HCT116 (cell line): ENCODE measurements at regions not wholly inside any gene's neighbourhood (a gene's known extent, or its start where the extent isn't known, plus 50 kb on each side); places are given as distances from the start of the nearest gene placed in this dataset.

Experiments used
- ATAC-seq: fragments of 200-7000 bp; cut with Tn5 transposase; 2 replicates; pipeline ENCODE4 v1.9.1; 2020; ENCODE audit warnings: mild to moderate bottlenecking, moderate library complexity
- BruUV-seq: library from RNA; stranded (reverse); fragments of 400-500 nt; replicated peaks from 2 replicates; lab custom pipeline; 2021; lab: Mats Ljungman, UMichigan
- CTCF ChIA-PET: fragments of 300-600 bp; sonication (Branson Sonifier 250); formaldehyde crosslinking; loops from one replicate; lab custom pipeline; 2021; ENCODE audit warnings: antibody characterized with exemption; lab: Charles Lee
- POLR2A ChIA-PET: fragments of 300-600, 350-600 bp; sonication (Branson Sonifier 250); formaldehyde crosslinking; loops from one replicate; lab custom pipeline; 2021; ENCODE audit warnings: antibody characterized with exemption; lab: Charles Lee
- RAD21 ChIA-PET, 2 experiments: fragments of 300-600 bp; sonication (Branson Sonifier 250); formaldehyde crosslinking; loops; one replicate each; lab custom pipeline; 2023; ENCODE audit warnings: low total read pairs in 2 of 2; ENCODE audit not compliant: uncharacterized antibody in 2 of 2, unreplicated experiment in 2 of 2, low non-redundant PET in 1 of 2; lab: Charles Lee
- DNase-seq: peaks from one replicate; pipeline ENCODE4 v3.0.0-alpha.2; 2010; ENCODE audit warnings: low read depth, low spot score
- H2AFZ ChIP-seq: fragments of 200-600 bp; shearing (Covaris generic), sonication (generic); 2 replicates; pipeline ENCODE4 v1.6.1; 2017; ENCODE audit warnings: low read depth, mixed run types, mixed read lengths, antibody characterized with exemption, low read length; ENCODE audit not compliant: poor library complexity, severe bottlenecking
- H3K27ac ChIP-seq: 2 replicates; pipeline ENCODE4 v1.5.1; 2012; ENCODE audit warnings: low read depth, low read length
- H3K27me3 ChIP-seq: fragments of 200-600 bp; sonication (generic); 2 replicates; pipeline ENCODE4 v1.6.1; 2016; ENCODE audit warnings: mixed run types, low read length, mixed read lengths; ENCODE audit not compliant: insufficient read depth
- H3K36me3 ChIP-seq, 2 experiments: fragments of 200-500 bp in 1 of 2; fragments of 200-600 bp in 1 of 2; sonication (Bioruptor generic) in 1 of 2; sonication (generic) in 1 of 2; 2 replicates each; pipeline versions ENCODE4 v1.5.1 to v1.6.1; 2014 to 2016; ENCODE audit warnings: low read length in 2 of 2, inconsistent platforms in 1 of 2, mixed read lengths in 1 of 2, mixed run types in 1 of 2; ENCODE audit not compliant: insufficient read depth in 2 of 2, control insufficient read depth in 1 of 2
- H3K4me1 ChIP-seq, 2 experiments: fragments of 200-600 bp in 1 of 2; sonication (generic) in 1 of 2; 2 replicates each; pipeline versions ENCODE4 v1.5.1 to v1.6.1; 2012 to 2017; ENCODE audit warnings: low read length in 2 of 2, inconsistent platforms in 1 of 2, mild to moderate bottlenecking in 1 of 2, mixed read lengths in 1 of 2, mixed run types in 1 of 2, moderate library complexity in 1 of 2; ENCODE audit not compliant: insufficient read depth in 2 of 2, control insufficient read depth in 1 of 2
- H3K4me2 ChIP-seq: fragments of 200-600 bp; sonication (generic); 2 replicates; pipeline ENCODE4 v1.6.1; 2017; ENCODE audit warnings: mixed run types, low read length, mixed read lengths
- H3K4me3 ChIP-seq, 2 experiments: fragments of 200-600 bp in 1 of 2; sonication (generic) in 1 of 2; replicated peaks in 1 of 2; 2 replicates each; pipeline ENCODE4 v1.5.1; 2011 to 2016; ENCODE audit warnings: low read length in 2 of 2, control low read depth in 1 of 2, low read depth in 1 of 2, mild to moderate bottlenecking in 1 of 2, mixed read lengths in 1 of 2, mixed run types in 1 of 2
- H3K79me2 ChIP-seq: fragments of 200-600 bp; sonication (generic); 2 replicates; pipeline ENCODE4 v1.6.1; 2017; ENCODE audit warnings: mild to moderate bottlenecking, mixed run types, low read length, moderate library complexity, mixed read lengths; ENCODE audit not compliant: insufficient read depth
- H3K9ac ChIP-seq: fragments of 200-600 bp; sonication (generic); 2 replicates; pipeline ENCODE4 v1.6.1; 2016; ENCODE audit warnings: low read length, mixed read lengths
- H3K9me2 ChIP-seq: fragments of 200-600 bp; sonication (generic), shearing (Covaris generic); 2 replicates; pipeline ENCODE4 v1.6.1; 2017; ENCODE audit warnings: mixed run types, mild to moderate bottlenecking, moderate library complexity; ENCODE audit not compliant: insufficient read depth
- H3K9me3 ChIP-seq, 2 experiments: fragments of 200-500 bp in 1 of 2; fragments of 200-600 bp in 1 of 2; sonication (Bioruptor generic) in 1 of 2; sonication (generic) in 1 of 2; 2 replicates each; pipeline ENCODE4 v1.6.1; 2014 to 2017; ENCODE audit warnings: low read length in 2 of 2, mixed read lengths in 2 of 2, inconsistent platforms in 1 of 2, low read depth in 1 of 2, mild to moderate bottlenecking in 1 of 2, mixed run types in 1 of 2, moderate library complexity in 1 of 2; ENCODE audit not compliant: control insufficient read depth in 1 of 2, insufficient read depth in 1 of 2
- H4K20me1 ChIP-seq: fragments of 200-600 bp; sonication (generic), shearing (Covaris generic); 2 replicates; pipeline ENCODE4 v1.6.1; 2017; ENCODE audit warnings: mixed run types, mild to moderate bottlenecking, moderate library complexity; ENCODE audit not compliant: insufficient read depth
- CBX3 ChIP-seq: IDR thresholded peaks from 2 replicates; pipeline ENCODE4 v1.6.1; 2012; ENCODE audit warnings: low read depth
- CEBPB ChIP-seq: IDR thresholded peaks from 2 replicates; pipeline ENCODE4 v1.6.1; 2012; ENCODE audit warnings: low read depth
- EGR1 ChIP-seq: IDR thresholded peaks from 2 replicates; pipeline ENCODE4 v1.6.1; 2012; ENCODE audit warnings: low read depth
- ELF1 ChIP-seq: IDR thresholded peaks from 2 replicates; pipeline ENCODE4 v1.6.1; 2012; ENCODE audit warnings: low read depth, borderline replicate concordance
- EZH2 ChIP-seq: fragments of 200-600 bp; sonication (generic); IDR thresholded peaks from 2 replicates; pipeline ENCODE4 v1.6.1; 2017; ENCODE audit warnings: antibody characterized with exemption, mixed run types
- EZH2phosphoT487 ChIP-seq: fragments of 200-600 bp; IDR thresholded peaks from 2 replicates; pipeline ENCODE4 v1.6.1; 2018; ENCODE audit warnings: antibody characterized with exemption, borderline replicate concordance
- FOSL1 ChIP-seq: IDR thresholded peaks from 2 replicates; pipeline ENCODE4 v1.6.1; 2012; ENCODE audit warnings: low read depth
- JUND ChIP-seq: IDR thresholded peaks from 2 replicates; pipeline ENCODE4 v1.6.1; 2012
- MAX ChIP-seq: IDR thresholded peaks from 2 replicates; pipeline ENCODE4 v1.6.1; 2012
- POLR2A ChIP-seq: IDR thresholded peaks from 2 replicates; pipeline ENCODE4 v1.7.0; 2011; ENCODE audit warnings: borderline replicate concordance; ENCODE audit not compliant: insufficient read depth, insufficient read length; ENCODE audit errors: extremely low read depth
- POLR2AphosphoS5 ChIP-seq: IDR thresholded peaks from 2 replicates; pipeline ENCODE4 v1.6.1; 2011; ENCODE audit warnings: mild to moderate bottlenecking, low read depth, low read length, moderate library complexity
- RAD21 ChIP-seq: IDR thresholded peaks from 2 replicates; pipeline ENCODE4 v1.6.1; 2012; ENCODE audit warnings: low read depth, mild to moderate bottlenecking
- REST ChIP-seq: IDR thresholded peaks from 2 replicates; pipeline ENCODE4 v1.6.1; 2012; ENCODE audit warnings: low read depth
- SIN3A ChIP-seq: IDR thresholded peaks from 2 replicates; pipeline ENCODE4 v1.6.1; 2012; ENCODE audit warnings: low read depth
- SP1 ChIP-seq: IDR thresholded peaks from 2 replicates; pipeline ENCODE4 v1.6.1; 2012; ENCODE audit warnings: low read depth
- SRF ChIP-seq: IDR thresholded peaks from 2 replicates; pipeline ENCODE4 v1.6.1; 2012; ENCODE audit warnings: low read depth
- TCF7L2 ChIP-seq: IDR thresholded peaks from 2 replicates; pipeline ENCODE4 v1.7.0; 2011; ENCODE audit warnings: borderline replicate concordance, inconsistent platforms; ENCODE audit not compliant: insufficient read depth, insufficient read length; ENCODE audit errors: extremely low read depth
- ZNF274 ChIP-seq: fragments of 200-500 bp; sonication (Bioruptor generic); IDR thresholded peaks from 2 replicates; pipeline ENCODE4 v1.6.1; 2014; ENCODE audit warnings: mild to moderate bottlenecking, low read depth, low read length, inconsistent platforms
- intact Hi-C: fragments of 100-400 bp; cut with micrococcal nuclease; formaldehyde crosslinking; loops from 2 replicates; pipeline ENCODE4 v1.10.0; 2022

GRCh38 chr20:19950042-19950441 lies 67.1 kb upstream of the NAA20 start:
- POLR2A ChIA-PET = no interaction called here
- BruUV-seq = no TSS peak
- Histone ChIP-seq H4K20me1 (no peaks in the 10 kb centered on the region), H3K9ac (no peak overlapping the region), H3K27ac (no peak overlapping the region), H2AFZ (no peak overlapping the region), H3K9me2 (no peaks in the 10 kb centered on the region), H3K4me1 (peaks cover 0 to 8% of the 10 kb centered on the region in 2 experiments; a peak in 1 of 4 replicates), H3K79me2 (no peaks in the 10 kb centered on the region), H3K9me3 (no peaks in the 10 kb centered on the region), H3K36me3 (no peaks in the 10 kb centered on the region), H3K27me3 (no peaks in the 10 kb centered on the region), H3K4me3 (no peak overlapping the region), H3K4me2 (no peak overlapping the region)
- TF ChIP-seq RAD21 (no peak), JUND (no peak), CEBPB (no peak), MAX (no peak)
- no peak for DNase-seq
- RAD21 ChIA-PET = no interaction called here
- intact Hi-C loops = no loop called here
- ATAC-seq = peak; percentile 63; the same call in 1 of the 2 replicates
- CTCF ChIA-PET = no interaction called here

- Histone ChIP-seq H3K79me2 (no peaks in the 10 kb centered on the region), H2AFZ (no peak overlapping the region), H3K27ac (no peak overlapping the region), H3K27me3 (no peaks in the 10 kb centered on the region), H3K4me3 (no peak overlapping the region), H3K4me2 (no peak overlapping the region), H3K4me1 (peaks cover 0 to 7% of the 10 kb centered on the region in 2 experiments; a peak in 1 of 4 replicates), H3K9ac (no peak overlapping the region), H3K9me3 (no peaks in the 10 kb centered on the region), H4K20me1 (no peaks in the 10 kb centered on the region), H3K36me3 (no peaks in the 10 kb centered on the region), H3K9me2 (no peaks in the 10 kb centered on the region)
- intact Hi-C loops = no loop called here
- no TSS peak for BruUV-seq
- CTCF ChIA-PET = no interaction called here
- DNase-seq (no peak), ATAC-seq (no peak)
- TF ChIP-seq EZH2phosphoT487 = no peak
- TF ChIP-seq ZNF274 = no peak
- TF ChIP-seq JUND = no peak
- TF ChIP-seq SP1 = no peak
- TF ChIP-seq RAD21 = no peak
- no peak for TF ChIP-seq REST
- no peak for TF ChIP-seq TCF7L2
- TF ChIP-seq POLR2AphosphoS5 = no peak
- TF ChIP-seq MAX = no peak
- no peak for TF ChIP-seq CEBPB
- TF ChIP-seq ELF1 = no peak
- no peak for TF ChIP-seq SIN3A
- TF ChIP-seq FOSL1 = no peak
- no peak for TF ChIP-seq EGR1
- TF ChIP-seq POLR2A = no peak
- no peak for TF ChIP-seq CBX3
- TF ChIP-seq SRF = no peak
- TF ChIP-seq EZH2 = no peak
- RAD21 ChIA-PET = no interaction called here
- POLR2A ChIA-PET = no interaction called here
Measured at GRCh38 chr20:19952392-19952791, 64.8 kb upstream of the NAA20 start.
